ENCODE measurements at regions not wholly inside any gene's neighbourhood (a gene's known extent, or its start where the extent isn't known, plus 50 kb on each side); places are given as distances from the start of the nearest gene placed in this dataset.

DNA sequence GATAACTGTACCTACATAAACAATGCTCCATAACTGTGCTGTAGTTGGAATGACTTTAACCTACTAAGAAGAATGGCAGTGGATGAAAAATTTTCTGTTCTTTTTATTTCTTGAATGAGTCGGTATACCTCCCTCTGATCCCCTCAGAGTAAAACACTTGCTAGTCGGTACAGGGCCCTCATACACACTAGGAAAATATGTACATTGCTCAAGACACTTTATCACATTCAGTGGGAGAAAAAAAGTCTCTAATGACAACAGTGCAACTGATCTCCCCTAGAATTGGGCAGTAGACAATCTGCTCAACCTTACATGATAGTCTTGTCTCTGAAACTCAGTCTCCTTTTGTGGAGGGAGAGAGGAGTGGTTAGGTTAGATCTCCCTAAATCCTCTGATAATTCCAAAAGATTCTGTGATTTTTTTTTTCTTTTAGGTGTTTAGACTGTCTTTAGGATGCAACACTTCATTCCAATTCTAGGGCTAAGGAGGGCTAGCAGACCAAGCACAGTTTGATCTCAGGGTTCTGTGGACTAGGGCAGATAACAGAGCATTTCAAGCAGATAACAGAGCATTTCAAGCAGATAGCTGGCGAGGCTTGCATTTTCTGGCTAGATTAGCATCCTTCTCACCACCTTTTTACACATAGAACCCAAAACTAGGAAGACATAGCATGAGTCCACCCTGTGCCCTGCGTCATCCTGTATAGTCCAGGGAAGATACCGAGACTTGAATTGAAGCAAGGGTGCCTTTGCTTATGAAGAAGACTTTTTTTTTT lies 100.3 kb upstream of the TNFAIP3 start:
- TF ChIP-seq, protein P1, sequence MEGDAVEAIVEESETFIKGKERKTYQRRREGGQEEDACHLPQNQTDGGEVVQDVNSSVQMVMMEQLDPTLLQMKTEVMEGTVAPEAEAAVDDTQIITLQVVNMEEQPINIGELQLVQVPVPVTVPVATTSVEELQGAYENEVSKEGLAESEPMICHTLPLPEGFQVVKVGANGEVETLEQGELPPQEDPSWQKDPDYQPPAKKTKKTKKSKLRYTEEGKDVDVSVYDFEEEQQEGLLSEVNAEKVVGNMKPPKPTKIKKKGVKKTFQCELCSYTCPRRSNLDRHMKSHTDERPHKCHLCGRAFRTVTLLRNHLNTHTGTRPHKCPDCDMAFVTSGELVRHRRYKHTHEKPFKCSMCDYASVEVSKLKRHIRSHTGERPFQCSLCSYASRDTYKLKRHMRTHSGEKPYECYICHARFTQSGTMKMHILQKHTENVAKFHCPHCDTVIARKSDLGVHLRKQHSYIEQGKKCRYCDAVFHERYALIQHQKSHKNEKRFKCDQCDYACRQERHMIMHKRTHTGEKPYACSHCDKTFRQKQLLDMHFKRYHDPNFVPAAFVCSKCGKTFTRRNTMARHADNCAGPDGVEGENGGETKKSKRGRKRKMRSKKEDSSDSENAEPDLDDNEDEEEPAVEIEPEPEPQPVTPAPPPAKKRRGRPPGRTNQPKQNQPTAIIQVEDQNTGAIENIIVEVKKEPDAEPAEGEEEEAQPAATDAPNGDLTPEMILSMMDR (conservative IDR thresholded peaks at IDR 0.05; ENCODE audit: low read depth, low read length), result no peak
- TF ChIP-seq EZH2 (IDR thresholded peaks at IDR 0.05; ENCODE audit: low read length, unreplicated experiment), result no peak

Data from PC-3 (cell line).